Peyer's patch (tissue), 4 donors: ENCODE measurements at regions not wholly inside any gene's neighbourhood (a gene's known extent, or its start where the extent isn't known, plus 50 kb on each side); places are given as distances from the start of the nearest gene placed in this dataset.
"Not testable (repeated sequence)": the region's sequence is repeated elsewhere in the genome, so short reads cannot be mapped to it uniquely, and the experiment has no call there.

Experiments
- DNase-seq, 3 donors: peaks; one replicate each; pipeline ENCODE4 v3.0.0-alpha.2; 2017 to 2019
- H3K27ac ChIP-seq, 4 donors: fragments of 200-600 bp; sonication (generic); one replicate each; pipeline ENCODE4 v1.5.1; 2016 to 2019
- H3K27me3 ChIP-seq, 2 donors: fragments of 200-600 bp; sonication (generic); one replicate each; pipeline ENCODE4 v1.5.1; 2019
- H3K36me3 ChIP-seq, 3 donors: fragments of 200-600 bp; sonication (generic); one replicate each; pipeline ENCODE4 v1.5.1; 2016 to 2019
- H3K4me1 ChIP-seq, 4 donors: fragments of 200-600 bp; sonication (generic); one replicate each; pipeline ENCODE4 v1.5.1; 2016 to 2019
- H3K4me3 ChIP-seq, 4 donors: fragments of 200-600 bp; sonication (generic); 1 replicate in 3 of 4; 2 replicates in 1 of 4; pipeline ENCODE4 v1.5.1; 2016 to 2019; ENCODE audit warnings: mild to moderate bottlenecking in 1 of 4
- H3K9me3 ChIP-seq, 4 donors: fragments of 200-600 bp; sonication (generic); one replicate each; pipeline ENCODE4 v1.5.1; 2016 to 2019; ENCODE audit warnings: mild to moderate bottlenecking in 1 of 4
- CTCF ChIP-seq, 6 experiments: fragments of 450-650 bp in 4 of 6; fragments of 200-600 bp in 2 of 6; sonication (generic) in 1 of 6; IDR thresholded peaks; one replicate each; pipeline ENCODE4 v1.5.1; 2017 to 2019; ENCODE audit warnings: antibody characterized with exemption in 6 of 6, mild to moderate bottlenecking in 3 of 6, moderate library complexity in 1 of 6
- POLR2A ChIP-seq, 2 donors: fragments of 450-650 bp; IDR thresholded peaks; one replicate each; pipeline ENCODE4 v1.5.1; 2017; ENCODE audit warnings: antibody characterized with exemption in 2 of 2, mild to moderate bottlenecking in 2 of 2, moderate library complexity in 2 of 2

GRCh38 chr6:14771016-14771415 is 474.9 kb upstream of the JARID2 start:
- H3K27ac ChIP-seq, result no peak overlapping the region
- no peak for DNase-seq
- TF ChIP-seq POLR2A (IDR thresholded peaks at IDR 0.05) (no peak), CTCF (IDR thresholded peaks at IDR 0.05) (no peak)
- H3K36me3 ChIP-seq, result no peaks in the 10 kb centered on the region
- H3K27me3 ChIP-seq, result no peaks in the 10 kb centered on the region
- H3K4me3 ChIP-seq, result no peak overlapping the region
- no peaks in the 10 kb centered on the region for H3K4me1 ChIP-seq
- H3K9me3 ChIP-seq, result no peaks in the 10 kb centered on the region

- no peak overlapping the region for H3K4me3 ChIP-seq
- DNase-seq, result no peak
- no peak overlapping the region for H3K27ac ChIP-seq
- H3K27me3 ChIP-seq, result no peaks in the 10 kb centered on the region
- H3K4me1 ChIP-seq, result no peaks in the 10 kb centered on the region
- no peak for TF ChIP-seq POLR2A (IDR thresholded peaks at IDR 0.05)
- TF ChIP-seq CTCF (IDR thresholded peaks at IDR 0.05), result no peak
- no peaks in the 10 kb centered on the region for H3K9me3 ChIP-seq
- H3K36me3 ChIP-seq, result no peaks in the 10 kb centered on the region
Observed at GRCh38 chr6:14772188-14772587, 473.7 kb upstream of the JARID2 start.

DNA sequence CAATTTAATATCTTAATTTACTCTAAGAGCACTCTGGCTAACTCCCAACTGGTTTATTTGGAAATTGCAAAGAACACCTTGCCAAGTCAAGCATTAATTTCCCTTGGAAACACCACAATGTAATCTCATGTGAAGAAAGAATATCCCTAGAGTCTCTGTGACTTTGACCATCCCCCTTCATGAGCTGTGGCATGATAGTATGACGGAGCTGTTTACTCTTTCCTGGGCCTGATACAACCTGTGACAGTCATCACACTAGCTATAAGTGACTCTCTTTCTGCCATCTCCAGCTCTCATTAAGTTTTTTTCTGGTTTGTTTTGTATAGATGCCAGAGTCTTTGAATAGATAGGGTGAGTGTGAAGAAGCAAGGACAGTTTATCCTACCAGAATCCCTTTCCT is 470.3 kb upstream of the JARID2 start:
- no peaks in the 10 kb centered on the region for H3K4me1 ChIP-seq
- TF ChIP-seq POLR2A (IDR thresholded peaks at IDR 0.05), result no peak
- TF ChIP-seq CTCF (IDR thresholded peaks at IDR 0.05), result no peak
- no peak for DNase-seq

DNA sequence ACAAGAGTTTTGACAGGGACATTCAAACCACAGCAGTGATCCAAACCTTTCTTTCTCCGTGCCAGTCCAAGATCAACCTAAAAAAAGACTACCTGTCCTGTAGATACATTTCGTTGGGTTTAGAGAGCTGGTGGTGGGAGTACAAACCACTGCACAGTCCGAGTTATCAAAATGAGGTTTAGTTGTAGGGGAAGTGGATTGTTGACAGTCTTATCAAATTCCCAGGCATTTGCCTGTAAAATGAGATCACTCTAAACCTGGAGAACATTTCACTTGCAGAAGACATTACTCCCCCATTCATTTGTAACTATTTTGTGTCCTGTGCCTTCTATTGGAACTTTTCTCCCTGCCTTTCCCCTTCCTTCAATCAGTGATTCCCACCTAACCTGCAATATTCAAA is 469.6 kb upstream of the JARID2 start:
- H3K36me3 ChIP-seq, result no peaks in the 10 kb centered on the region
- no peak for TF ChIP-seq CTCF (IDR thresholded peaks at IDR 0.05)
- no peak for TF ChIP-seq POLR2A (IDR thresholded peaks at IDR 0.05)
- DNase-seq, result no peak
- H3K27ac ChIP-seq, result no peak overlapping the region
- no peak overlapping the region for H3K4me3 ChIP-seq
- H3K9me3 ChIP-seq, result no peaks in the 10 kb centered on the region
- H3K27me3 ChIP-seq, result no peaks in the 10 kb centered on the region
- H3K4me1 ChIP-seq, result no peaks in the 10 kb centered on the region

More for the DNA sequence above, 470.3 kb upstream of the JARID2 start:
- H3K27ac ChIP-seq, result no peak overlapping the region
- H3K4me3 ChIP-seq, result no peak overlapping the region
- H3K9me3 ChIP-seq, result no peaks in the 10 kb centered on the region
- H3K36me3 ChIP-seq, result no peaks in the 10 kb centered on the region
- no peaks in the 10 kb centered on the region for H3K27me3 ChIP-seq

GRCh38 chr6:14781772-14782525 is 463.9 kb upstream of the JARID2 start:
- DNase-seq, result no peak
- H3K36me3 ChIP-seq, result no peaks in the 10 kb centered on the region
- H3K9me3 ChIP-seq, result no peaks in the 10 kb centered on the region
- H3K4me1 ChIP-seq, result no peaks in the 10 kb centered on the region
- no peak for TF ChIP-seq POLR2A (IDR thresholded peaks at IDR 0.05)
- no peak for TF ChIP-seq CTCF (IDR thresholded peaks at IDR 0.05)
- no peak overlapping the region for H3K4me3 ChIP-seq
- no peak overlapping the region for H3K27ac ChIP-seq
- no peaks in the 10 kb centered on the region for H3K27me3 ChIP-seq

DNA sequence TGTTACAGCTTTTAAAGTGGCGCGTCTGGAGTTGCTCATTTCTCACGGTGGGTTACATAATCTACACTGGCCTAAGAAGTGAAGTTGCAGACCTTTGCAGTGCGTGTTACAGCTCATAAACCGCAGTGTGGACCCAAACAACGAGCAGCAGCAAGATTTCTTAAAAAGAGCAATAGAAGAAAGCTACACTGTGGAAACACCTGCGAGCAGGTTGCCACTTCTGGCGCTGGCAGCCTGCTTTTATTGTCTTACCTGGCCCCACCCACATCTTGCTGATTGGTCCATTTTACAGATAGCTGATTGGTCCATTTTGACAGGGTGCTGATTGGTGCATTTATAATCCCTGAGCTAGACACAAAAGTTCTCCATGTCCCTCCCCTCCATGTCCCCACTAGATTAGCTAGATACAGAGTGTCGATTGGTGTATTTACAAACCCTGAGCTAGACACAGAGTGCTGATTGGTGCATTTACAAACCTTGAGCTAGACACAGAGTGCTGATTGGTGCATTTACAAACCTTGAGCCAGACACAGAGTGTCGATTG is 462.9 kb upstream of the JARID2 start:
- not testable (repeated sequence) for H3K9me3 ChIP-seq, H3K4me3 ChIP-seq, H3K36me3 ChIP-seq, H3K27me3 ChIP-seq, DNase-seq, H3K4me1 ChIP-seq, H3K27ac ChIP-seq
